D341Med (cell line): ENCODE measurements at regions not wholly inside any gene's neighbourhood (a gene's known extent, or its start where the extent isn't known, plus 50 kb on each side); places are given as distances from the start of the nearest gene placed in this dataset.
"Not testable (repeated sequence)": the region's sequence is repeated elsewhere in the genome, so short reads cannot be mapped to it uniquely, and the experiment has no call there.

ENCODE experiments used
- DNase-seq: peaks from one replicate; pipeline ENCODE4 v3.0.0; 2012; ENCODE audit warnings: low spot score

- DNase-seq: not testable (repeated sequence)
These were observed 70.2 kb downstream of the LGALS9C start for GRCh38 chr17:18546514-18547398.

DNA sequence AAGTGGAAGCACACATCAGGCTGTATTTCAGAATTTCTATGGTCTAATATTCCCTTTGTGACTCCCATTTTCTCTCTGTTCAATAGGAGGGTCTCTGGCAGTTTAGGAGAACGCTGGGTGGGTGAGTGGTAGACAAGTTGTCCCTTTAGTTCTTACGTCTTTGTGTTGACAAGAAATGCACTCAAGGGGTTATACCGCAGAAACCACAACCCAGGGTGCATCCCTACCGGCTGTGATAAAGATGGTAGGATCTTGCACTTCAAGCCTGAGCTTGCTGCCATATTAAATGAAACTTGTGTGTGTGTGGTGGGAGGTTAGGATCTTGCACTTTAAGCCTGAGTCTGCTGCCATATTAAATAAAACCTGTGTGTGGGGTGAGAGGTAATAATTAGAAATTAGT, 80.5 kb downstream of the LGALS9C start:
- DNase-seq: not testable (repeated sequence)

DNA sequence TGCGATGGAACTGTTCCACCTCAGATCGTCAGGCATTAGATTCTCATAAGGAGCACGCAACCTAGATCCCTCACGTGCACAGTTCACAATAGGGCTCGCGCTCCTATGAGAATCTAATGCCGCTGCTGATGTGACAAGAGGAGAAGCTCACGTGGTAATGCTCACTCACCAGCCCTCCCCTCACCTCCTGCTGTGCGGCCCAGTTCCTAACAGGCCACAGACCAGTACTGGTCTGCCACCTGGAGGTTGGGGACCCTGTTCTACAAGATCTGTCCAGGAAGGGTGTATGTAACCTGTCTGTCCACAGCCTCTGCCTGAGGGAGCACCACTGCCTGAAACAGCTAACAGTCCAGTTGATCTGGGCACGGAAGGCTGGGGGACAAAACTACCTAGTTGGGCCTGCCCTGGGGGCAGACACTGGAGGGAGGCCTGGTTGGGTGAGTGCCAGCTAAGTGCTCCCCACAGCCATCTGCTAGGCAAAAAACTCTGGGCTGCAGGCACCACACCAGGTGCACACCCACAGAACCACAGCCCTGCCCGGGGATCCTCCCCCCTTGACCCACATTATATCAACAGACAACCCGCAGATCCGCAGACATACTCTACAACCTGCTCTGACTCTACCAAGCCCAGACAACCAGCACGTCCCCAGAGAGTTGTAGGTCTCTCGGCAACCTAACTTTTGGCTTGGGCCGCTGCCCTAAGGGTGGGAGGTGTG, 80.7 kb downstream of the TBC1D28 start:
- not testable (repeated sequence) for DNase-seq

DNA sequence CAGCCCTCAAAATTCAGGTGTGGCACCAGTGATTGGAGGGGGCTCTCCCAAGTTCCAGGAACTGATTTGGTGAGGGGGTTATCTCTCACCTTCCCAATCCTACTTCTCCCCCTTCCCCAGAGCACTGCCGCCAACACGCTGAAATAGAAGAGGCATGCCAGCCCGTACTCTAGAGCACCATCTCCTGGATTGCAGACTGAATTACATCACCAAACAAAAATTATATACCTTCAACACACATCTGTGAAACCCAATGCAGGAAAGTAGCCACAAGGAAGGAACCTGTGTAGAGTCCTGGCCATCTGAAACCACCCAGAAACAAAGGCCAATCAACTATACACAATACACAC, 80.1 kb downstream of the TBC1D28 start:
- peak; percentile 32 for DNase-seq

DNA sequence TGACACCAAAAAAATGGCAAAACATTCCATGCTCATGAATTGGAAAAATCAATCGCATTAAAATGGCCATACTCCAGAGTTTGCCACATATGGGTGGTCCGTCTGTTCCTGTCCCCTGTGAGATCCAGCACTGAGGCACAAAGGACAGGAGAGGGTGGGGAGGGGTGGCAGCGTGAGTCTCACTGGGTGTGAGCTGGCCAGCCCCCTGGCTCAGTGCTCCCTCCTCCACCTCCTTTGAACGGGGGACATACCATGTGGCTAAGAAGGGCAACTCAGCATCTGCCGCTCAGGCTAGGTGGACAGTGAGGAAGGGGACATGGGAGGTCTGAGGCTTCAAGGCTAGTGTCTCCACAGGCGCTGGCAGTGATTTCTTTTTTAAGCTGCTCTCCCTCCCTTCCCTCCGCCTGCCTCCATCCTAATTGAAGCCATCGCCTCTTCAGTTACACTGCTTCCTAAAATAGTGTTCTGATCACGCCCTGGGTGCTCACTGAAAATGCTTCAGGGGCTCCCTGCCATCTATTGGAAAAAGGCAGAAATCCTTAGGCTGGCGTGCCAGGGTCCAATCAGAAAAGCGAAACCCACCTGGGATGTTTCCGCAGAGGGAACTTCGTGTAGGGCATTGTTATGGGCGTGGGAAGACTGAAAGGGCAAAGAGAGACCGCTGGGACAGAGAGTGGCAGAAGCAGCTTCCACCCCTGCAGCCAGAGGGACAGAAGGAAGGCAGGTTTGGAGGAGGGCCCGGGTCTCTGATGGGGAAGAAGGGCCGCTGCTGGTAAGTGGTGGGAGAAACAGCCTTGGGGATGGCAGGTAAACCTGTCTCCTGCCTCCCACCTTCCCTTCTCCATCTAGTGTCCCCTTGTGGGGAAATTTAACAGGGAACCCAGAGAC, 75.8 kb downstream of the TBC1D28 start:
- not testable (repeated sequence) for DNase-seq

DNA sequence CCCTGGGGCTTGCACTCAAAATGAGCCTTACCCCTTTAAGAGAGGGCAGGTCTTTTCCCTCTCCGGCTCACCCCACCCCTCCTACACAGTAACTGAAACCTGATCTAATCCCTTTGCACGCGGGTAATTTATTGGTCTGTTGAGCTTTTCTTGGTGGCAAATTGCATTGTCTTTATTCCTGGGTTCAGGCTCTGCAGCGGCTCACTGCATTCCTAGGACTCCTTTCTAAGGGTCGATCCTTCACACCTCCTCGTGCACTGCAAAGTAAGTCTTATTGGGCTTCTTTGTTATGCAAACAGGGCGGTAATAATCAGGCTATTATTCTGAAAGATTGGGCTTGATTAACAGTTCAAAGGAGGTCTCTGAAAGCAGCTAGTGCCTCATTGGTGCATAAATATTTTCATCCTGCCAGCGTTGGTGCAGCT, 74.7 kb downstream of the TBC1D28 start:
- peak; percentile 36 for DNase-seq

DNA sequence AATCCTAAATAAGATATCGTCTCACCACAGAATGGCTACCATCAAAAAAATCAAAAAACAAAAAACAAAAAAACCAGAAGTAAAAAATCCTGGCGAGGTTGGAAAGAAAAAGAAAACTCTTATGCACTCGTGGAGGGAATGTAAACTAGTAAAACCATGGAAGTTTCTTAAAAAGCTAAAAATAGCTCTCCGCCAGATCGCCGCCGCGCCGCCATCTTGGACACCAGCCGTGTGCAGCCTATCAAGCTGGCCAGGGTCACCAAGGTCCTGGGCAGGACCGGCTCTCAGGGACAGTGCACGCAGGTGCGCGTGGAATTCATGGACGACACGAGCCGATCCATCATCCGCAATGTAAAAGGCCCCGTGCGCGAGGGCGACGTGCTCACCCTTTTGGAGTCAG, 71.7 kb downstream of the TBC1D28 start:
- not testable (repeated sequence) for DNase-seq

- DNase-seq: not testable (repeated sequence)
These were observed 70.1 kb downstream of the TBC1D28 start for GRCh38 chr17:18574137-18574536.
